ENCODE measurements at regions not wholly inside any gene's neighbourhood (a gene's known extent, or its start where the extent isn't known, plus 50 kb on each side); places are given as distances from the start of the nearest gene placed in this dataset.

- peaks cover 12 to 18% of the 10 kb centered on the region in 2 donors for H3K4me1 ChIP-seq (ENCODE audit: control insufficient read depth in 1 of 2, low read depth in 2 of 2)
- no peak for DNase-seq (ENCODE audit: low spot score)
- no peaks in the 10 kb centered on the region for H3K9me3 ChIP-seq
- TF ChIP-seq CTCF (IDR thresholded peaks at IDR 0.05): no peak
- ATAC-seq (ENCODE audit: insufficient number of reproducible peaks, low FRiP score, low read depth): no peak
- no peak overlapping the region for H3K27ac ChIP-seq
- no peaks in the 10 kb centered on the region for H3K36me3 ChIP-seq
- no peak overlapping the region for H3K4me3 ChIP-seq
- no peaks in the 10 kb centered on the region for H3K27me3 ChIP-seq (replicated peaks; ENCODE audit: insufficient read depth)
Measured at GRCh38 chr2:160908157-160908556, 252.1 kb upstream of the TANK start.

- H3K4me3 ChIP-seq: no peak overlapping the region
- no peaks in the 10 kb centered on the region for H3K9me3 ChIP-seq
- TF ChIP-seq CTCF (IDR thresholded peaks at IDR 0.05): no peak
- H3K27ac ChIP-seq: peak overlapping the region in 1 of 2 donors; percentile 21
- H3K36me3 ChIP-seq: no peaks in the 10 kb centered on the region
- peaks cover 12 to 18% of the 10 kb centered on the region in 2 donors for H3K4me1 ChIP-seq (ENCODE audit: control insufficient read depth in 1 of 2, low read depth in 2 of 2)
- H3K27me3 ChIP-seq (replicated peaks; ENCODE audit: insufficient read depth): no peaks in the 10 kb centered on the region
- ATAC-seq (ENCODE audit: insufficient number of reproducible peaks, low FRiP score, low read depth) (no peak), DNase-seq (ENCODE audit: low spot score) (no peak)
Measured at GRCh38 chr2:160909781-160910242, 250.4 kb upstream of the TANK start.

- TF ChIP-seq CTCF (IDR thresholded peaks at IDR 0.05): no peak
- DNase-seq (ENCODE audit: low spot score) (no peak), ATAC-seq (ENCODE audit: insufficient number of reproducible peaks, low FRiP score, low read depth) (peak; percentile 68)
- H3K36me3 ChIP-seq: no peaks in the 10 kb centered on the region
- peak overlapping the region in 1 of 2 donors; percentile 21 for H3K27ac ChIP-seq
- H3K4me3 ChIP-seq: no peak overlapping the region
- H3K4me1 ChIP-seq (ENCODE audit: control insufficient read depth in 1 of 2, low read depth in 2 of 2): peaks cover 12 to 18% of the 10 kb centered on the region in 2 donors
- no peaks in the 10 kb centered on the region for H3K9me3 ChIP-seq
- H3K27me3 ChIP-seq (replicated peaks; ENCODE audit: insufficient read depth): no peaks in the 10 kb centered on the region
Measured at GRCh38 chr2:160910681-160911080, 249.5 kb upstream of the TANK start.

- no peaks in the 10 kb centered on the region for H3K9me3 ChIP-seq
- H3K4me3 ChIP-seq: no peak overlapping the region
- no peaks in the 10 kb centered on the region for H3K36me3 ChIP-seq
- DNase-seq (ENCODE audit: low spot score) (no peak), ATAC-seq (ENCODE audit: insufficient number of reproducible peaks, low FRiP score, low read depth) (no peak)
- no peak for TF ChIP-seq CTCF (IDR thresholded peaks at IDR 0.05)
- no peaks in the 10 kb centered on the region for H3K27me3 ChIP-seq (replicated peaks; ENCODE audit: insufficient read depth)
- peak overlapping the region in 1 of 2 donors; percentile 21 for H3K27ac ChIP-seq
- H3K4me1 ChIP-seq (ENCODE audit: control insufficient read depth in 1 of 2, low read depth in 2 of 2): peaks cover 12 to 18% of the 10 kb centered on the region in 2 donors
Measured at GRCh38 chr2:160911258-160911657, 249.0 kb upstream of the TANK start.

GRCh38 chr2:160912276-160912675, 248.0 kb upstream of the TANK start:
- Histone ChIP-seq H3K27me3 (replicated peaks; ENCODE audit: insufficient read depth) (no peaks in the 10 kb centered on the region), H3K36me3 (no peaks in the 10 kb centered on the region), H3K4me1 (ENCODE audit: control insufficient read depth in 1 of 2, low read depth in 2 of 2) (peaks cover 12 to 18% of the 10 kb centered on the region in 2 donors), H3K4me3 (no peak overlapping the region), H3K27ac (no peak overlapping the region), H3K9me3 (no peaks in the 10 kb centered on the region)
- DNase-seq (ENCODE audit: low spot score): no peak
- no peak for ATAC-seq (ENCODE audit: insufficient number of reproducible peaks, low FRiP score, low read depth)
- TF ChIP-seq CTCF (IDR thresholded peaks at IDR 0.05): no peak
